HG03571 (cell line): ENCODE measurements at regions not wholly inside any gene's neighbourhood (a gene's known extent, or its start where the extent isn't known, plus 50 kb on each side); places are given as distances from the start of the nearest gene placed in this dataset.

ENCODE experiments used
- ATAC-seq: cut with Tn5 transposase; IDR thresholded peaks from one replicate; pipeline ENCODE4 v1.9.1; 2021; ENCODE audit not compliant: unreplicated experiment

DNA sequence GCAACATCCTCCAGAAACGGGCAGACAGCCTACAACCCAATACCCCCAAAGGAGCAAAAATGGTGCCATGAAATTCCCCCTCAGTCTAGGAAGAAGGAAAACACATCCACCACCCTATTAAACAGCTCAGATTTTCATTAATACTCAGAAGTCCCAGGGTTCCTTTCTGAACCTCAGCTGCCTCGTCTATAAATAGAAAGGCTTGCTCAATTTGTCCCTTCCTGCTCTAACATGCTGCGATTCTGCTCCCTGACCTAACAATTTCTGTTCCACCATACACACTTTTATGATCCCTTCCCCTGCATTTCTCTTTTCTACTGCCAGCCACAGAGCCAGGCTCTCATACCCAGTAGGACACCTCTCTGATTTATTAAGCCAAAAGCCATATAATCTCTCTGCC, 68.1 kb downstream of the MTERF1 start:
- ATAC-seq, result no peak

DNA sequence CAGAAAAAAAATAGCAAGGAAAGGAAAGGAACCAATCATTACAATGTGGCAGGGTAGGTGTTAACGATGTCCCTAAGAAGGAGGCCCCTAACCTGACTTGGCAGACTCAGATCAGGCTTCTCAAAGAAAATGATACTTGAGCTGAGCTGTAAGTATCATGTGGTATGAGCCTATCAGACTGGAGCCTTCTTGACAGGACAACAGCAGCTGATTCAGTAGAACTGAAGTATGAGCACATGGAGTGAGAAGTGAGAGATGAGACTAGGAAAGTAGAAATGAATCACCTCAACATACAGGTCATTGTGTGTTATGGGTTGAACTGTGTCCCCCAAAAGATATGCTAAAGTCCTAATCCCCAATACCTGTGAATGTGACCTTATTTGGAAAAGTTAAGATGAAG, 66.3 kb downstream of the MTERF1 start:
- ATAC-seq, result no peak
